ENCODE measurements at regions not wholly inside any gene's neighbourhood (a gene's known extent, or its start where the extent isn't known, plus 50 kb on each side); places are given as distances from the start of the nearest gene placed in this dataset.

DNA sequence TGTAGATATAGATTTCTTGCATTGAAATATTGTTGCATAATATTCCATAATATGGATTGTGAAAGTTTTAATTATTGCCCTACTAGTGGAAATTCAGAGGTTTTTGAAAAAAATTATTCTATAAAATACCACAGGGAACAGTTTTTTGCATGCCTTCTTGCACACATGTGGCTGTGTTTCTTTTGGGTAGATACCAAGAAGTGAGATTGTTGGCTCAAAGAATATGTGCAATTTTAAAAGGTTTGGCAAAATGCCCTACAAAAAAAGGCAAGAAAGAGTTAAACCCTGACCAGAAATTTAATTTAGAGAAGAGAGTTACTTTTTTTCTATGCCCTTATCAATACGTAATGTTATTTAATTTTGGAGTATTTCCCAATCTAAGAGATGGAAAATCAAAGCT, 270.8 kb upstream of the DAPK1 start:
- no peak overlapping the region for H2BK15ac ChIP-seq (ENCODE audit: low read length)
- WGBS, 2 donors (ENCODE audit: extremely low coverage in 2 of 2, insufficient read length in 2 of 2, insufficient replicate concordance in 1 of 2) = no CpG with 5 or more reads among the region's 1 CpG
- H3K27ac ChIP-seq (replicated peaks; ENCODE audit: low read length) = no peak overlapping the region
- H2AFZ ChIP-seq (ENCODE audit: low read length) = no peak overlapping the region
- H2BK12ac ChIP-seq (ENCODE audit: low read length) = no peak overlapping the region
- H3K4ac ChIP-seq (ENCODE audit: low read length) = no peak overlapping the region
- H3K18ac ChIP-seq (ENCODE audit: low read length) = no peak overlapping the region
- no peak for DNase-seq (ENCODE audit: low spot score)
- no peak overlapping the region for H3K9ac ChIP-seq (ENCODE audit: low read depth, low read length, poor library complexity)
- no peaks in the 10 kb centered on the region for H3K4me1 ChIP-seq (ENCODE audit: control insufficient read depth in 2 of 2, insufficient read depth in 1 of 2, low read depth in 1 of 2, low read length in 2 of 2)
- H3K27me3 ChIP-seq (ENCODE audit: control insufficient read depth in 3 of 3, insufficient read depth in 3 of 3, low read depth in 1 of 3, low read length in 3 of 3) = no peaks in the 10 kb centered on the region
- no peak overlapping the region for H3K23ac ChIP-seq (ENCODE audit: low read depth, low read length, poor library complexity)
- no peak overlapping the region for H4K91ac ChIP-seq (ENCODE audit: low read depth, low read length, poor library complexity)
- H4K8ac ChIP-seq (ENCODE audit: low read depth, low read length) = no peak overlapping the region
- no peak overlapping the region for H3K14ac ChIP-seq (ENCODE audit: low read length)
- no peak overlapping the region for H2AK5ac ChIP-seq (ENCODE audit: low read depth, low read length)
- H3K36me3 ChIP-seq (replicated peaks in 1 of 2; ENCODE audit: control insufficient read depth in 2 of 2, insufficient read depth in 2 of 2, low read length in 2 of 2) = no peaks in the 10 kb centered on the region
- H3K4me2 ChIP-seq (ENCODE audit: insufficient read depth, low read length, poor library complexity, severe bottlenecking) = no peak overlapping the region
- no peak overlapping the region for H3K4me3 ChIP-seq (ENCODE audit: low read length in 2 of 2)
- H3K9me3 ChIP-seq (replicated peaks in 1 of 2; ENCODE audit: control insufficient read depth in 2 of 2, insufficient read depth in 1 of 2, low read depth in 1 of 2, low read length in 2 of 2) = peaks cover 0 to 1% of the 10 kb centered on the region in 2 donors
- H3K79me1 ChIP-seq (ENCODE audit: low read depth, low read length) = no peaks in the 10 kb centered on the region
- H2BK120ac ChIP-seq (ENCODE audit: low read depth, low read length) = no peak overlapping the region
- no peak overlapping the region for H2BK5ac ChIP-seq (ENCODE audit: low read length)

DNA sequence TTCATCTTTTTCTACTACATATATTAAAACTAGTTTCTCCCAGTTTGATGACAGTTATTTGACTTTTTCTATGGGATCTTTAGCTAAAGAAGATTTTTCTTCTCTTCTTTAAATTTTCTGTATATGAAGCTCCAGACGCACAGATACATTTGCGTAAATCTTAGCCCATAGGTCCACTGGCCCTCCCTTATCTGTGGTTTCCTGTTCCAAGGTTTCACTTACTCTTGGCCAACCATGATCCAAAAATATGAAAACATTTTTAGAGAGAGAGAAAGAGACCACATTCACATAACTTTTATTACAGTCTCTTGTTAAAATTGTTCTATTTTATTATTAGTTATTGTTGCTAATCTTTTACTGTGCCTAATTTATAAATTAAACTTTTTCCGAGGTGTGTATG, 270.2 kb upstream of the DAPK1 start:
- no peak for DNase-seq (ENCODE audit: low spot score)

DNA sequence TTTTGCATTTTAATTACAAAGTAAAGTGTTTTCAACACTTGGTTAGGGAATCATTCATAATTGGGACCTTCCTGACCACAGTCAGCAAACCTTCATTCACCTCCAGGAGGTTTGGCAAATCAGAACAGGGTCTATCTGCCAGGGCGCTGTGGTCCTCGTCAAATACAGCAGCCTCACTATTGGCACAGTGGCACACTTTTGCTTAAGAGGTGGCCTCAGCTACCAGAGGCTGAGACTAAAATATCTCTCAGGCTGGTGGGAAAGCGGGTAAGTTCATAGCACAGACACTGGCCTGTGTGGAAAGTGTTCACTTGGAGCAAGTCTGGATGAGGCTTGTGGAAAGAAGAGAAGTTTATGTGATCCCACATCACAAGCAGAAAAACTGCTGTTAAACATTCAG, 268.6 kb upstream of the DAPK1 start:
- no peak overlapping the region for H3K4me3 ChIP-seq (ENCODE audit: low read length in 2 of 2)
- H3K14ac ChIP-seq (ENCODE audit: low read length) = no peak overlapping the region
- H3K23ac ChIP-seq (ENCODE audit: low read depth, low read length, poor library complexity) = no peak overlapping the region
- no peak overlapping the region for H3K4ac ChIP-seq (ENCODE audit: low read length)
- H3K27ac ChIP-seq (replicated peaks; ENCODE audit: low read length) = no peak overlapping the region
- H2BK120ac ChIP-seq (ENCODE audit: low read depth, low read length) = no peak overlapping the region
- H3K4me2 ChIP-seq (ENCODE audit: insufficient read depth, low read length, poor library complexity, severe bottlenecking) = no peak overlapping the region
- no peak overlapping the region for H2AFZ ChIP-seq (ENCODE audit: low read length)
- no CpG with 5 or more reads among the region's 3 CpGs for WGBS, 2 donors (ENCODE audit: extremely low coverage in 2 of 2, insufficient read length in 2 of 2, insufficient replicate concordance in 1 of 2)
- H2BK12ac ChIP-seq (ENCODE audit: low read length) = no peak overlapping the region
- no peak overlapping the region for H3K9ac ChIP-seq (ENCODE audit: low read depth, low read length, poor library complexity)
- no peak overlapping the region for H3K18ac ChIP-seq (ENCODE audit: low read length)
- H2AK5ac ChIP-seq (ENCODE audit: low read depth, low read length) = no peak overlapping the region
- H2BK5ac ChIP-seq (ENCODE audit: low read length) = no peak overlapping the region
- H3K27me3 ChIP-seq (ENCODE audit: control insufficient read depth in 3 of 3, insufficient read depth in 3 of 3, low read depth in 1 of 3, low read length in 3 of 3) = no peaks in the 10 kb centered on the region
- no peaks in the 10 kb centered on the region for H3K36me3 ChIP-seq (replicated peaks in 1 of 2; ENCODE audit: control insufficient read depth in 2 of 2, insufficient read depth in 2 of 2, low read length in 2 of 2)
- H3K79me1 ChIP-seq (ENCODE audit: low read depth, low read length) = no peaks in the 10 kb centered on the region
- DNase-seq (ENCODE audit: low spot score) = no peak
- no peak overlapping the region for H2BK15ac ChIP-seq (ENCODE audit: low read length)
- no peak overlapping the region for H4K91ac ChIP-seq (ENCODE audit: low read depth, low read length, poor library complexity)
- H3K4me1 ChIP-seq (ENCODE audit: control insufficient read depth in 2 of 2, insufficient read depth in 1 of 2, low read depth in 1 of 2, low read length in 2 of 2) = no peaks in the 10 kb centered on the region
- no peak overlapping the region for H4K8ac ChIP-seq (ENCODE audit: low read depth, low read length)
- peaks cover 0 to 3% of the 10 kb centered on the region in 2 donors for H3K9me3 ChIP-seq (replicated peaks in 1 of 2; ENCODE audit: control insufficient read depth in 2 of 2, insufficient read depth in 1 of 2, low read depth in 1 of 2, low read length in 2 of 2)

More for the DNA sequence above, 270.2 kb upstream of the DAPK1 start:
- H3K18ac ChIP-seq (ENCODE audit: low read length) = no peak overlapping the region
- H3K4me2 ChIP-seq (ENCODE audit: insufficient read depth, low read length, poor library complexity, severe bottlenecking) = no peak overlapping the region
- no peak overlapping the region for H2BK5ac ChIP-seq (ENCODE audit: low read length)
- H3K27me3 ChIP-seq (ENCODE audit: control insufficient read depth in 3 of 3, insufficient read depth in 3 of 3, low read depth in 1 of 3, low read length in 3 of 3) = no peaks in the 10 kb centered on the region
- no peak overlapping the region for H2AFZ ChIP-seq (ENCODE audit: low read length)
- H2AK5ac ChIP-seq (ENCODE audit: low read depth, low read length) = no peak overlapping the region
- no peak overlapping the region for H2BK120ac ChIP-seq (ENCODE audit: low read depth, low read length)
- no peak overlapping the region for H4K8ac ChIP-seq (ENCODE audit: low read depth, low read length)
- peaks cover 0 to 3% of the 10 kb centered on the region in 2 donors for H3K9me3 ChIP-seq (replicated peaks in 1 of 2; ENCODE audit: control insufficient read depth in 2 of 2, insufficient read depth in 1 of 2, low read depth in 1 of 2, low read length in 2 of 2)
- H3K23ac ChIP-seq (ENCODE audit: low read depth, low read length, poor library complexity) = no peak overlapping the region
- no CpG with 5 or more reads among the region's 3 CpGs for WGBS, 2 donors (ENCODE audit: extremely low coverage in 2 of 2, insufficient read length in 2 of 2, insufficient replicate concordance in 1 of 2)
- H4K91ac ChIP-seq (ENCODE audit: low read depth, low read length, poor library complexity) = no peak overlapping the region
- no peaks in the 10 kb centered on the region for H3K79me1 ChIP-seq (ENCODE audit: low read depth, low read length)
- H2BK15ac ChIP-seq (ENCODE audit: low read length) = no peak overlapping the region
- no peak overlapping the region for H3K4me3 ChIP-seq (ENCODE audit: low read length in 2 of 2)
- no peak overlapping the region for H3K14ac ChIP-seq (ENCODE audit: low read length)
- no peak overlapping the region for H3K4ac ChIP-seq (ENCODE audit: low read length)
- H3K27ac ChIP-seq (replicated peaks; ENCODE audit: low read length) = no peak overlapping the region
- no peak overlapping the region for H3K9ac ChIP-seq (ENCODE audit: low read depth, low read length, poor library complexity)
- H3K4me1 ChIP-seq (ENCODE audit: control insufficient read depth in 2 of 2, insufficient read depth in 1 of 2, low read depth in 1 of 2, low read length in 2 of 2) = no peaks in the 10 kb centered on the region
- H2BK12ac ChIP-seq (ENCODE audit: low read length) = no peak overlapping the region
- H3K36me3 ChIP-seq (replicated peaks in 1 of 2; ENCODE audit: control insufficient read depth in 2 of 2, insufficient read depth in 2 of 2, low read length in 2 of 2) = no peaks in the 10 kb centered on the region

DNA sequence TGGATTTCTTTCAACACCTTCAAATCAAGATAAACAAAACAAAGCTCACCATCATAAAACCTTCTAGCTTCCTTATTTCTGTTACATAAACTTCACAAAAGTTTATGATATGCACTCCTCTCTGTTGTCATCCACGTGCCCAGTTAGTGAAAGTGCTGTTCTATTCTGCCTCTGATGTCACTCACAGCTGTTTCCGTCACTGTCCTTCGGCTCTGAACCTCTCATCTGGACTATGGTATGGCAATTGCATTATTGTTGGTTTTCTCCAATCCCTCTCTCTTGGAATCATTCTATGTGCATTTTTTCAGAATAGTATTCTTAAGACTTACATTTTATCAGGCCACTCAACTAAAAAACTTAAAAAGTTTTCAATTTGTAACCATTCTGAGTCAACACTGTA, 264.2 kb upstream of the DAPK1 start:
- Histone ChIP-seq H4K91ac (ENCODE audit: low read depth, low read length, poor library complexity) (no peak overlapping the region), H2BK5ac (ENCODE audit: low read length) (no peak overlapping the region), H3K14ac (ENCODE audit: low read length) (no peak overlapping the region), H3K18ac (ENCODE audit: low read length) (no peak overlapping the region), H3K36me3 (replicated peaks in 1 of 2; ENCODE audit: control insufficient read depth in 2 of 2, insufficient read depth in 2 of 2, low read length in 2 of 2) (no peaks in the 10 kb centered on the region), H3K23ac (ENCODE audit: low read depth, low read length, poor library complexity) (no peak overlapping the region), H3K4me3 (ENCODE audit: low read length in 2 of 2) (no peak overlapping the region), H2BK12ac (ENCODE audit: low read length) (no peak overlapping the region), H2AK5ac (ENCODE audit: low read depth, low read length) (no peak overlapping the region), H2BK15ac (ENCODE audit: low read length) (no peak overlapping the region), H3K9ac (ENCODE audit: low read depth, low read length, poor library complexity) (no peak overlapping the region), H3K9me3 (replicated peaks in 1 of 2; ENCODE audit: control insufficient read depth in 2 of 2, insufficient read depth in 1 of 2, low read depth in 1 of 2, low read length in 2 of 2) (peaks cover 0 to 3% of the 10 kb centered on the region in 2 donors), H3K27ac (replicated peaks; ENCODE audit: low read length) (no peak overlapping the region), H2BK120ac (ENCODE audit: low read depth, low read length) (no peak overlapping the region), H3K79me1 (ENCODE audit: low read depth, low read length) (no peaks in the 10 kb centered on the region), H3K4me1 (ENCODE audit: control insufficient read depth in 2 of 2, insufficient read depth in 1 of 2, low read depth in 1 of 2, low read length in 2 of 2) (no peaks in the 10 kb centered on the region), H2AFZ (ENCODE audit: low read length) (no peak overlapping the region), H3K4ac (ENCODE audit: low read length) (no peak overlapping the region), H4K8ac (ENCODE audit: low read depth, low read length) (no peak overlapping the region), H3K27me3 (ENCODE audit: control insufficient read depth in 3 of 3, insufficient read depth in 3 of 3, low read depth in 1 of 3, low read length in 3 of 3) (no peaks in the 10 kb centered on the region), H3K4me2 (ENCODE audit: insufficient read depth, low read length, poor library complexity, severe bottlenecking) (no peak overlapping the region)
- no CpG with 5 or more reads among the region's 3 CpGs for WGBS, 2 donors (ENCODE audit: extremely low coverage in 2 of 2, insufficient read length in 2 of 2, insufficient replicate concordance in 1 of 2)
- no peak for DNase-seq (ENCODE audit: low spot score)

All from neuronal stem cell (in vitro differentiated cells).